NOMO-1 treated with DMSO at 0.1 percent for 48 hours (cell line): ENCODE measurements at regions not wholly inside any gene's neighbourhood (a gene's known extent, or its start where the extent isn't known, plus 50 kb on each side); places are given as distances from the start of the nearest gene placed in this dataset.

Source experiments
- DNase-seq: peaks from one replicate; lab custom pipeline; 2025; ENCODE audit not compliant: unreplicated experiment; lab: John Stamatoyannopoulos, UW

GRCh38 chrX:21056622-21057021, 317.6 kb upstream of the CNKSR2 start:
- no peak for DNase-seq

GRCh38 chrX:21047034-21047455, 327.2 kb upstream of the CNKSR2 start:
- DNase-seq: no peak

DNA sequence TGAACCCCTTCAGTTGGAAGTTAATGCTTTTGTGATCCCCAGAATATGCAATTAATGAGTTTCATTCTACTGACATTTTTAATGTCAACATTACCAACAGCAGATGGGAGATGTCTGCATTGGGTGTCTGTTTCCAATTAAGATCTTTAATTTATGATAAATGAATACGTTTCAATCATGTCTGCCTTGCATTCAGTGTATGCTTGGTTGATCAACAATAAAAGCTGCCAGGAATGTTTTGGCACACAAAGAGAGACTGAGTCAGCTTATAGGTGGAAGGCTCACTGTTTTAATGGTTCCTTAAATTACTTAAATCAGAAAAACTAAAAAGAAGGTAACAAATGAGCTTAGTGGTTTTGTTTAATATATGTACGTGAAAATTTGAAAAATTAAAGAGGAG, 359.9 kb upstream of the CNKSR2 start:
- DNase-seq: no peak

GRCh38 chrX:21004835-21005234, 369.4 kb upstream of the CNKSR2 start:
- DNase-seq: no peak

DNA sequence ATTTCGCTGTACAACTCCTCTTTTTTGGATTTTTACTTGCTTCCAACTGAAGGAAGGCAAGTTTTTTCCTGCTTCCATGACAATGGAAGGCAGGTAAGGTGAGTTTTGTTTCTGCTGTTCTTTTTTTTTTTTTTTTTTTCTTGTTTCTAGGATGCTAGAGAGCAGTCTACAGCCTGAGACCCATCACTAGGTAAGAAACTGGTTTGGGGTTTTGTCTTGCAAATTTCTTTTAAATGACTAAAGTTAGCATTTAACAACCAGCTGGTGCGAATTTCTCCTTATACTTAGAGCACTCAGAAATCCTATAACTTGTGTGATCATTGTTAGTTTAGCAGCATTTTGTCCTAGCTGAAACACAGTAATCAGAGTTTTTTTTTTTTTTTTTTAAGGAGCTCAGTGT, 378.4 kb upstream of the CNKSR2 start:
- DNase-seq: no peak

GRCh38 chrX:20989361-20989760, 384.9 kb upstream of the CNKSR2 start:
- DNase-seq: no peak

GRCh38 chrX:20988804-20989203, 385.4 kb upstream of the CNKSR2 start:
- DNase-seq: no peak

GRCh38 chrX:20988118-20988517, 386.1 kb upstream of the CNKSR2 start:
- peak; percentile 75 for DNase-seq

- peak; percentile 55 for DNase-seq
Measured at GRCh38 chrX:20980426-20980825, 393.8 kb upstream of the CNKSR2 start.

GRCh38 chrX:20974326-20974725, 399.9 kb upstream of the CNKSR2 start:
- DNase-seq: peak; percentile 24

- DNase-seq: no peak
Measured at GRCh38 chrX:20973038-20973437, 401.2 kb upstream of the CNKSR2 start.

- DNase-seq: no peak
Measured at GRCh38 chrX:20971250-20971649, 403.0 kb upstream of the CNKSR2 start.

GRCh38 chrX:20969565-20969964, 404.7 kb upstream of the CNKSR2 start:
- DNase-seq: no peak

DNA sequence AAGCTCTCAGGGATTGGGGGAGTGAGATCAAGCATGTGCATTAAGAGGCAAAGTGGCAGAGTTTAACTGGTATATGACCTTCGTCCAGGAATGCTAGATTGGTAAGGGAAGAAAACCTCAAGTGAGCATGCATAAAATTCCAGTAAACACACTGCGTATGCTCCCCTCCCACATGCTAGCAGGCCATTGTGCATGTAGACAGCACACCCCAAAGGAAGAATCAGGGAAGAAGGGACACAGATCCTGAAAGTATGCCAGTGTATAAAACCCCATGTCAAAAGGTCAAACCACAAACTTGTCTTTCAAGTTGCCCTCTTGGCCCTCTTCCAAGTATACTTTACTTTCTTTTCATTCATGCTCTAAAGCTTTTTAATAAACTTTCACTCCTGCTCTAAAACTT, 405.2 kb upstream of the CNKSR2 start:
- DNase-seq: no peak

DNA sequence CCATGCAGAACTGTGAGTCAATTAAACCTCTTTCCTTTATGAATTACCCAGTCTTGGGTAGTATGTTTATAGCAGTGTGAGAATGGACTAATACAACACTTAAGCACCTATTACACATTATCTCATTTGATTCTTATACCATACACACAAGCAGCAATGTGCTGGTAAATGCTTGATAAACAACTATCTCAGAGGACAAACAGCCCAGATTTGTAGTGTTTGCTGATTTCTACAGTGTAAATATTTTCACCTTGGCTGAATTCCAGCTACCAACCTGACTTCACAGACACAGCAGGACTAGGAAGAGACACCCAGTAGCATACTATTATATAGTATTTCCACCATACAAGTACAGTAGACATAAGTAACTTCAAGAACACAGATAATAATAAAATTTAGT, 406.5 kb upstream of the CNKSR2 start:
- DNase-seq: no peak

- DNase-seq: no peak
Measured at GRCh38 chrX:20965270-20966044, 408.8 kb upstream of the CNKSR2 start.

- DNase-seq: no peak
Measured at GRCh38 chrX:20954014-20954413, 420.2 kb upstream of the CNKSR2 start.

- DNase-seq: no peak
Measured at GRCh38 chrX:20952180-20952579, 422.0 kb upstream of the CNKSR2 start.

GRCh38 chrX:20951016-20951810, 423.0 kb upstream of the CNKSR2 start:
- DNase-seq: no peak

DNA sequence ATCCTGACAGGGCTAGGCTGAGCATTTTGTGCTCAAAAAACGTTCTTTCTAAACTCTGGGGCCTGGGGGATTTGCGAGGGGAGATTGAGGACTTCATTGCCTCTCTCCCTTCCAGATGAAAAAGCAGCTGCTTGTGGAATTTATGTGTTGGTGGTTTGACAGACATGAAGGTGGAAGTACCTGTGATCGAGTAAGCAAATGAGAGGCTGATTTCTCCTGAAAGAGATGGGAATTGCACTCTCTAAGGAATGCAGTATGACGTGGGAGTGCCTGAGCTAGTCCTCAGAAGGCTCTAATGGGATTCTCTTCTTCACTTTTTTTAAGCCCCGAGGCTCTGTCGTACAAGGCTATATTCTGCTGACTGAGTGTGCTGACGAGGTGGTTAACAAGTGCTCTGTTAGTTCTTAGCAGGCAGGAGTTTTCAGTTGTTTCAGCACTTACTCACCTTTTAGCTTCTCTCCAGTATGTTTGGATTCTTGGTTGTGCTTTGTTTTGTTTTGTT, 426.8 kb upstream of the CNKSR2 start:
- DNase-seq: no peak

DNA sequence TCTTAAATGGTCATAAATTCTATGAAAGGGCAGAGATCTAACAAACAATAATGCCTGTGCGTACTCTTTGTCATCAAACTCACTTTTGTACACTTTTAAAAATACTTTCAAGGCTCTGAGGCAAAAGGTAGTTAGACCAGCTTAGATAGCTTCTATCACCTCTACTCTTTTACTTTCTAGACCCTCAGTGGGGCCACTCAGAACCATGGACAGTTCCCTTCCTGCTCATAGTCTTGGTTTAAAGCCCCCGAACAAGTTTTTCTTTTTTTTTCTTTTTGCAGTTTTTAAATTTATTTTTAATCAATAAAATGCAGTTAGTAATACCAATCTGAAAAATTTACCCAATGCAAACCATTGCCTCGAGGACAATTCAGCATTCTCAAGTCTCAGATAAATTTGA, 460.5 kb upstream of the CNKSR2 start:
- no peak for DNase-seq

DNA sequence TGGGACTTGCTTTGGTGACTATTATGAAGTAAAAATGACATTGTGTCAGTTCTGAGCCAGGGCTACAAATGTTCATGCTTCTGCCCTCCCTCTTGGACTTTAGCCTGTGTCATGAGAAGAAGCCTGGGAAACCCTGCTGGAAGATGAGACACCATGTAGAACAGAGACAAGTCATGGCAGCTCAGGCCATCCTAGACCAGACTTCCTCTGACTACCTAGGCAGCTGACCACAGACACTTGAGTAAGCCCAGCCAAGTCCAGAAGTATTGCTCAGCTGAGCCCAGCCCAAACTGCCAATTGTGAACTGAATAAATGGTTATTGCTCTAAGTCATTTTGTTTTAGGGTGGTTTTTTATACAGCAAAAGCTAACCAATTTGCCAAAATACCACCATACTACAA, 467.6 kb upstream of the CNKSR2 start:
- peak; percentile 37 for DNase-seq
